ENCODE measurements at regions not wholly inside any gene's neighbourhood (a gene's known extent, or its start where the extent isn't known, plus 50 kb on each side); places are given as distances from the start of the nearest gene placed in this dataset.

- TF ChIP-seq, protein P1, sequence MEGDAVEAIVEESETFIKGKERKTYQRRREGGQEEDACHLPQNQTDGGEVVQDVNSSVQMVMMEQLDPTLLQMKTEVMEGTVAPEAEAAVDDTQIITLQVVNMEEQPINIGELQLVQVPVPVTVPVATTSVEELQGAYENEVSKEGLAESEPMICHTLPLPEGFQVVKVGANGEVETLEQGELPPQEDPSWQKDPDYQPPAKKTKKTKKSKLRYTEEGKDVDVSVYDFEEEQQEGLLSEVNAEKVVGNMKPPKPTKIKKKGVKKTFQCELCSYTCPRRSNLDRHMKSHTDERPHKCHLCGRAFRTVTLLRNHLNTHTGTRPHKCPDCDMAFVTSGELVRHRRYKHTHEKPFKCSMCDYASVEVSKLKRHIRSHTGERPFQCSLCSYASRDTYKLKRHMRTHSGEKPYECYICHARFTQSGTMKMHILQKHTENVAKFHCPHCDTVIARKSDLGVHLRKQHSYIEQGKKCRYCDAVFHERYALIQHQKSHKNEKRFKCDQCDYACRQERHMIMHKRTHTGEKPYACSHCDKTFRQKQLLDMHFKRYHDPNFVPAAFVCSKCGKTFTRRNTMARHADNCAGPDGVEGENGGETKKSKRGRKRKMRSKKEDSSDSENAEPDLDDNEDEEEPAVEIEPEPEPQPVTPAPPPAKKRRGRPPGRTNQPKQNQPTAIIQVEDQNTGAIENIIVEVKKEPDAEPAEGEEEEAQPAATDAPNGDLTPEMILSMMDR (conservative IDR thresholded peaks at IDR 0.05; ENCODE audit: low read depth, low read length) = no peak
- TF ChIP-seq BHLHE40 (IDR thresholded peaks at IDR 0.05; ENCODE audit: low read depth, low read length) (no peak), RAD21 (IDR thresholded peaks at IDR 0.05; ENCODE audit: low read length) (no peak), POLR2A (IDR thresholded peaks at IDR 0.05; ENCODE audit: low read depth, low read length) (no peak), RCOR1 (IDR thresholded peaks at IDR 0.05; ENCODE audit: insufficient replicate concordance, low read length) (no peak), ELK1 (IDR thresholded peaks at IDR 0.05; ENCODE audit: borderline replicate concordance, low read depth, low read length) (no peak), FOS (IDR thresholded peaks at IDR 0.05; ENCODE audit: low read depth, low read length) (no peak)
These were observed 310.8 kb downstream of the BCL11B start for GRCh38 chr14:98961191-98961590.

Data from IMR-90 (cell line).